ENCODE measurements at regions not wholly inside any gene's neighbourhood (a gene's known extent, or its start where the extent isn't known, plus 50 kb on each side); places are given as distances from the start of the nearest gene placed in this dataset.

- TF ChIP-seq CTCF (conservative IDR thresholded peaks at IDR 0.05), result no peak
- no peak for TF ChIP-seq EZH2 (IDR thresholded peaks at IDR 0.05; ENCODE audit: low read depth)
Observed at GRCh38 chrX:139156356-139156755, 374.2 kb upstream of the F9 start.
